ENCODE measurements at regions not wholly inside any gene's neighbourhood (a gene's known extent, or its start where the extent isn't known, plus 50 kb on each side); places are given as distances from the start of the nearest gene placed in this dataset.

- Histone ChIP-seq H3K4me3 (no peak overlapping the region), H3K4me1 (ENCODE audit: insufficient read depth) (no peaks in the 10 kb centered on the region), H3K27ac (ENCODE audit: low read depth) (no peak overlapping the region), H3K4me2 (no peak overlapping the region), H2AFZ (no peak overlapping the region), H3K27me3 (ENCODE audit: insufficient read depth) (no peaks in the 10 kb centered on the region), H3K9me2 (ENCODE audit: insufficient read depth) (no peaks in the 10 kb centered on the region), H3F3A (replicated peaks; ENCODE audit: low read depth) (no peaks in the 10 kb centered on the region), H3K36me3 (ENCODE audit: insufficient read depth) (no peaks in the 10 kb centered on the region), H4K20me1 (replicated peaks; ENCODE audit: insufficient read depth) (no peaks in the 10 kb centered on the region), H3K79me2 (replicated peaks; ENCODE audit: insufficient read depth) (no peaks in the 10 kb centered on the region)
- Mint-ChIP-seq H3K4me1 (no peaks in the 10 kb centered on the region), H3K36me3 (ENCODE audit: low read depth) (no peaks in the 10 kb centered on the region), H3K27me3 (ENCODE audit: insufficient read depth, low read depth, poor library complexity) (peaks cover 2% of the 10 kb centered on the region), H3K27ac (no peak overlapping the region), H3K9me3 (no peaks in the 10 kb centered on the region), H3K4me3 (no peak overlapping the region)
- no peak for TF ChIP-seq EZH2 (IDR thresholded peaks at IDR 0.05; ENCODE audit: low read depth, unreplicated experiment)
- no peak for TF ChIP-seq POLR2AphosphoS5 (IDR thresholded peaks at IDR 0.05; ENCODE audit: low read depth)
- TF ChIP-seq ZNF331 (CRISPR knock-in tag; IDR thresholded peaks at IDR 0.05; ENCODE audit: low read depth): no peak
- no peak for TF ChIP-seq JUNB (IDR thresholded peaks at IDR 0.05; ENCODE audit: unreplicated experiment)
- TF ChIP-seq REST (IDR thresholded peaks at IDR 0.05; ENCODE audit: unreplicated experiment): no peak
- TF ChIP-seq NANOG (IDR thresholded peaks at IDR 0.05; ENCODE audit: borderline replicate concordance): no peak
- TF ChIP-seq CREB1 (CRISPR knock-in tag; IDR thresholded peaks at IDR 0.05; ENCODE audit: low read depth): no peak
- no peak for TF ChIP-seq EZH2phosphoT487 (IDR thresholded peaks at IDR 0.05; ENCODE audit: unreplicated experiment)
- no peak for TF ChIP-seq ETS1 (IDR thresholded peaks at IDR 0.05)
- DNase-seq (ENCODE audit: low spot score) (no peak), ATAC-seq (no peak)
These were observed 574.2 kb downstream of the TBC1D4 start for GRCh38 chr13:74907788-74908187.

- DNase-seq (ENCODE audit: low spot score) (no peak), ATAC-seq (no peak)
- no peaks in the 10 kb centered on the region for H3K9me2 ChIP-seq (ENCODE audit: insufficient read depth)
- no peak overlapping the region for H3K27ac Mint-ChIP-seq
- H4K20me1 ChIP-seq (replicated peaks; ENCODE audit: insufficient read depth): no peaks in the 10 kb centered on the region
- H3K36me3 Mint-ChIP-seq (ENCODE audit: low read depth): no peaks in the 10 kb centered on the region
- no peaks in the 10 kb centered on the region for H3K27me3 ChIP-seq (ENCODE audit: insufficient read depth)
- H3K4me3 ChIP-seq: no peak overlapping the region
- peaks cover 3% of the 10 kb centered on the region for H3K27me3 Mint-ChIP-seq (ENCODE audit: insufficient read depth, low read depth, poor library complexity)
- no peaks in the 10 kb centered on the region for H3K79me2 ChIP-seq (replicated peaks; ENCODE audit: insufficient read depth)
- no peak overlapping the region for H3K27ac ChIP-seq (ENCODE audit: low read depth)
- H3K4me3 Mint-ChIP-seq: no peak overlapping the region
- H3K4me2 ChIP-seq: no peak overlapping the region
- no peaks in the 10 kb centered on the region for H3K4me1 ChIP-seq (ENCODE audit: insufficient read depth)
- H3F3A ChIP-seq (replicated peaks; ENCODE audit: low read depth): no peaks in the 10 kb centered on the region
- no peaks in the 10 kb centered on the region for H3K9me3 Mint-ChIP-seq
- no peak overlapping the region for H2AFZ ChIP-seq
- no peaks in the 10 kb centered on the region for H3K4me1 Mint-ChIP-seq
- no peaks in the 10 kb centered on the region for H3K36me3 ChIP-seq (ENCODE audit: insufficient read depth)
- TF ChIP-seq STAT1 (IDR thresholded peaks at IDR 0.05; ENCODE audit: unreplicated experiment) (no peak), EZH2 (IDR thresholded peaks at IDR 0.05; ENCODE audit: low read depth, unreplicated experiment) (no peak), CTCF (conservative IDR thresholded peaks at IDR 0.05; ENCODE audit: low read depth in 2 of 2) (no peak), ETS1 (IDR thresholded peaks at IDR 0.05) (no peak), EZH2phosphoT487 (IDR thresholded peaks at IDR 0.05; ENCODE audit: unreplicated experiment) (no peak), JUNB (IDR thresholded peaks at IDR 0.05; ENCODE audit: unreplicated experiment) (no peak), CREB1 (CRISPR knock-in tag; IDR thresholded peaks at IDR 0.05; ENCODE audit: low read depth) (no peak), ZNF114 (CRISPR knock-in tag; IDR thresholded peaks at IDR 0.05) (no peak), ZNF331 (CRISPR knock-in tag; IDR thresholded peaks at IDR 0.05; ENCODE audit: low read depth) (no peak), NANOG (IDR thresholded peaks at IDR 0.05; ENCODE audit: borderline replicate concordance) (no peak)
These were observed 577.4 kb downstream of the TBC1D4 start for GRCh38 chr13:74904556-74904955.
